DMS 273 treated with DMSO at 0.1 percent for 48 hours (cell line): ENCODE measurements at regions not wholly inside any gene's neighbourhood (a gene's known extent, or its start where the extent isn't known, plus 50 kb on each side); places are given as distances from the start of the nearest gene placed in this dataset.
"Not testable (repeated sequence)": the region's sequence is repeated elsewhere in the genome, so short reads cannot be mapped to it uniquely, and the experiment has no call there.

Source experiments
- DNase-seq: peaks from one replicate; lab custom pipeline; 2025; lab: John Stamatoyannopoulos, UW

DNA sequence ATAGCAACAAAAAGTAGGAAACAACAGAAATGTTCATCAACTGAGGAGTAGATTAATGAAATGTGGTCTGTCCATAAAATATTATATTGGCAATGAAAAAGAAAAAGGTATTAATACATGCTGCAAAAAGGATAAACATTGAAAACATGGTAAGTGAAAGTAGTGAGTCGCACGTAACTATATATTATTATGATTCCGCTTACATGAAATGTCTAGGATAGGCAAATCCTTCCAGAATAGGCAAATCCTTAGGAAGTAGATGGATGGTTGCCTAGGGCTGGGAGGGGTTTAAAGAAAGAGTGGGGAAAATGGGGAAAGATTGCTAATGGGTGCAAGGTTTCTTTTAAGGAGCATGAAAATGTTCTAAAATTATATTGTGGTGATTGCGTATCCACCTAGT, 198.1 kb upstream of the WSB1 start:
- DNase-seq = not testable (repeated sequence)

GRCh38 chr17:27099266-27099665, 194.6 kb upstream of the WSB1 start:
- DNase-seq = not testable (repeated sequence)

DNA sequence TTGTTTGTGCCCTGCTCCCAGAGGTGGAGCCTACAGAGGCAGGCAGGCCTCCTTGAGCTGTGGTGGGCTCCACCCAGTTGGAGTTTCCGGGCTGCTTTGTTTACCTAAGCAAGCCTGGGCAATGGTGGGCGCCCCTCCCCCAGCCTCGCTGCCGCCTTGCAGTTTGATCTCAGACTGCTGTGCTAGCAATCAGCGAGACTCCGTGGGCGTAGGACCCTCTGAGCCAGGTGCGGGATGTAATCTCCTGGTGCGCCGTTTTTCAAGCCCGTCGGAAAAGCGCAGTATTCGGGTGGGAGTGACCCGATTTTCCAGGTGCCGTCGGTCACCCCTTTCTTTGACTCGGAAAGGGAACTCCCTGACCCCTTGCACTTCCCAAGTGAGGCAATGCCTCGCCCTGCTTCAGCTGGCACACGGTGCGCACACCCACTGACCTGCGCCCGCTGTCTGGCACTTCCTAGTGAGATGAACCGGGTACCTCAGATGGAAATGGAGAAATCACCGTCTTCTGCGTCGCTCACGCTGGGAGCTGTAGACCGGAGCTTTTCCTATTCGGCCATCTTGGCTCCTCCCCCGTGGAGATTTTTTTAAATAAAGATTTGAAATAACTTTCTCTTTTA, 189.2 kb upstream of the WSB1 start:
- DNase-seq = not testable (repeated sequence)

DNA sequence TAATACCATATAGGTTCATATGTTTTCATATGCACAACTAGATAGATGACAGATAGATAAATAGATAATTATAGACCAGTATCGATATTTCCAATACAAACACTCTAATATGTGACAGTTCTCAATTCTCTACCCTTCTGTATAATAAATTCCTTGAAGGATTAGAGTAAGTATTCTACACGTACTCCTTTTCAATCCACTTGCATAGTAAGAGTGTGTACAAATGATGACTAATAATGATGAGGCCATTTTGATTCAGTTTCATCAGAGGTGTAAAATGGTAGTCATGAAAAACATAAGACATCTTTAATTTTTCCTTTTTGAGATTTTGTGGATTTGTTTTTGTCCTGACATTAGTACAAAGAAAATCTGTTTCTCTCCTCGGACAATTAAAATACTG, 188.3 kb upstream of the WSB1 start:
- DNase-seq = no peak

- no peak for DNase-seq
Measured at GRCh38 chr17:27106347-27106981, 187.4 kb upstream of the WSB1 start.

DNA sequence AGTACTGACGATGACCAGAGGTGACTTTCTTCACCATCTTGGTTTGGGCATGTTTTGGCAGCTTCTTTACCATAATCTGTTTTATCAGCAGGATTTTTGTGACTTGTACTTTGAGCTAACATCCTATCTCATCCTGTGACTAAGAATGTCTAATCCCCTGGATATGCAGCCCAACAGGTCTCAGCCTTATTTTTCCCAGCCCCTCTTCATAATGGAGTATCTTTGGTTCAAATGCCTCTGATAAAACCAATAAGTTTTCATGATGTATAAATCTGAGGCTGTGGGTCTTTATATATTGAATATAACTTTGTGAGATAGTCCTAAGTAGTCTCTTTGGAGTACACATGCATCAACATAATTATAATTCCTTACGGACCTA, 186.9 kb upstream of the WSB1 start:
- no peak for DNase-seq

GRCh38 chr17:27107386-27108328, 186.3 kb upstream of the WSB1 start:
- DNase-seq = not testable (repeated sequence)

- DNase-seq = no peak
Measured at GRCh38 chr17:27109346-27109745, 184.6 kb upstream of the WSB1 start.

DNA sequence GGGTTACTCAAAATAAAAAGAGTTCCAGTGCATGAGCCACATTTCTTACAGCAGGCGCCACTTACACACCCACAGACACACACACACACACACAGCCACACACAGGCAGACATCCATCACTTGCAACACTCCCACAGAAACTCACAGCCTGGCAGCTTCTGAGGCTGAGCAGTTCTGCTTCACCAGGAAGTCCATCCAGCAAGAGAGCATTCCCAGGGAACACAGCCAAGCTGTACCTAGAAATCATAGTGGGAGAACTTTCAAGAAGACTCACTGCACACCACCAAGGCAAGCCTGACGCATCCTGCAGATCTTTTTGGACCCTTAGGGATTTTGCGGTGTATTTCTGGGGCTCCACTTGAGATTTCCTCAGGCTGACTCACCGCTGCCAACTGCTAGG, 140.9 kb upstream of the WSB1 start:
- DNase-seq = no peak

- no peak for DNase-seq
Measured at GRCh38 chr17:27155866-27156265, 138.0 kb upstream of the WSB1 start.

DNA sequence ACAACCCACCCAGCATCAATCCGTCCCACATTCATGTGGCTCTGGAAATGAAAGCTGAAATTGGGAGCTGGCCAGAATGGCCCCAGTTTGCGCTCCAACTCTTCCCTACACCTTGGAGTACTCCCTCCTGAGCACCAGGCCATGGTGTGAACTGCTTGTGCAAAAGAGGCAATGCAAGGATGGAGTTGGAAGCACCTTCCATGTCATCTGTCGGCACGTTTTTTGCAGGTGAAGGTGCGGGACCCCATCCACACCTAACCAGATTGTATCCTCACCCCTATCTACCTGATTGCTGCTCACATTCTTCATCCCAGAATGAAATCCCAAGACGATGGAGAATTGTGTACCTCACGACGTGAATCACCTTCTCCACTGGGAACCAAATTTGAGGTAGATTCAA, 136.6 kb upstream of the WSB1 start:
- no peak for DNase-seq

DNA sequence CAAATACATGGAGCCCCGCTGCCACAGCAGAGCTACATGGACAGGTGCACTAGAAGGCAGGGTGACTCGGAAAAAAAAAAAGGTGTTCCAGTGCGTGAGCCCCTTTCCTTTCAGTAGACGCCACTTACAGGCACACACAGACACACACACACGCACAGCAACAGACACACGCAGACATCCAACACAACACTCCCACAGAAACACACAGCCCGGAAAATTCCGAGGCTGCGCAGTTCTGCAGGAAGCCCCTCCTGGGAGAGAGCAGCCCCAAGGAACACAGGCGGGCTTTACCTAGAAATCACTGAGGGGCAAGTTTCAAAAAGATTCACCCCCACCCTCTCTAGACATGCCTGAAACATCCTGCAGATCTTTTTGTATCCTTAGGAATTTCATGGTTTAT, 136.0 kb upstream of the WSB1 start:
- no peak for DNase-seq

DNA sequence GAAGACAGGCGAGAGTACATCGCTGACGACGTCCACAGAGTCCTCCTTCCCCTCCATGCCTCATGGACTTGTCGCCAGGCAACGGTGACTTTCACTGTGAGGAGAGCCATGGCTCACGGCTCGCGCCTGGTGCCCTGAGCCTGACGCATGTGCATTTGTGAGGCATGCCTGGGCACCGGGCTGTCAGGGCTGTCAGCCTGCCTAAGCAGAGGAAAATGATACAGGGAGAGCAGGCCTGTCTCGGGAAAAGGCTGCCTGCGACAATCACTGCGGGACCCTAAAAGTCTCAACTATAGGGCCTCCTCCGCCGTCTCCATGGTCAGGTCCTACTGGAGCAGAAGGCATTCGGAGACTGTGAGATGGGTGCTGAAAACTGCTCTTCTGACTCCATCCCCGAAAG, 135.5 kb upstream of the WSB1 start:
- DNase-seq = no peak

DNA sequence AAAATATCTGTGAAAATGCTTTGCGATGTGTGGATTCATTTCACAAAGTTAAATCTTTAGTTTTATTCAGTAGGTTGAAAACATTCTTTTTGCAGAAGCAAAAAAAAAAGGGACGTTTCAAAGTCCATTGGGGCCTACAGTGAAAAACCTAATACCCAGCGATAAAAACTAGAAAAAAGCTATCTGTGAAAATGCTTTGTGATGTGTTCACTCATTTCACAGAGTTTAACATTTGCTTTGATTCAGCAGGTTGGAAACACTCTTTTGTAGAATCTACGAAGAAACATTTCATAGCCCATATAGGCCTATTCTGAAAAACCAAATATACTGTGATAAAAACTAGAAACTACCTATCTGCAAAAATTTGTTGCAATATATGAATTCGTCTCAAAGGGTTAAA, 113.6 kb upstream of the WSB1 start:
- no peak for DNase-seq

DNA sequence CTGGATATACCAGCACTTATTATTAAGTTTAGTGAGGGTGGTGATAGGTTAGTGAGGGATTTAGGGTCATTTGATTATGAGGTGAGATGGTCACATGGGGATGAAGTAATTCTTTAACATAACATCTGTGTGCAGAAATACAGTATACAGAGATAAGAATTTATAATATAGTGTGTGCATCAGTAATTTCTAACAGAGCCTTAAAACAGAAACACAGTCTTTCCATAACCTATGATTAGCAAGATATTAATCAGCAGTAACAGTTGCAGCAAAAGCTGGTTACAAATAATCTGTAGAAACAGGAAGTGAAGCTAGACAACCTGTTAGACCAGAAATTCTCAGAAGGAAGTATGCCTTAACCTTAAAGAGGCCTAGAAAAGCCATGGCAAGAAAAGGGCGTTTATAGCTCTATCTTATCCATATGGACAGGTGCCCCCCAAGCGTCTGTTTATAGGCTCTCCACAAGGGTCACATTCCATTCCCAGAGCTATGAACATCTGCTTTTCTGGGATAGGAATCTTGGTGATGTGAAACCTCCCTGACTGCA, 112.5 kb upstream of the WSB1 start:
- DNase-seq = not testable (repeated sequence)

GRCh38 chr17:27181935-27182334, 112.0 kb upstream of the WSB1 start:
- DNase-seq = no peak

GRCh38 chr17:27197505-27197904, 96.4 kb upstream of the WSB1 start:
- not testable (repeated sequence) for DNase-seq

- DNase-seq = no peak
Measured at GRCh38 chr17:27199948-27200347, 94.0 kb upstream of the WSB1 start.

- DNase-seq = no peak
Measured at GRCh38 chr17:27200476-27200875, 93.4 kb upstream of the WSB1 start.

- DNase-seq = no peak
Measured at GRCh38 chr17:27203241-27203640, 90.7 kb upstream of the WSB1 start.

DNA sequence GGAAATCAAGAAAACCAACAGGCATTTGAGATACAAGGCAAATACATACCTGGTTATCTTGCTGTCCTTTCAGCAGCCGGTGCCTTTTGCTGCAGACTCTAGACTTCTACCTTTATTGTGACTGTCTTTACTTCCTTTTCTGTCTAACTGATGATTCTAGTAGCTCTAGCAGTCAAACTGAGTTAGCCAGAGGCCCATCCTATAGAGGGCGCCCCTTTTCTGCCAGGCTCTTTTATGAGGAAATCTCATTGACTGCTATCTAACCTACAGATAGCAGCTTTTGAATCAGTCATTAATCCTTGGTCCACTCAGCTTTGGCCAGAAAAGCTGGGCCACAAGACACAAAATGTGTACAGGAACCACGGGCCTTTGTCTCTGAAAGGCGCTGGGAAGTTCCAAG, 87.5 kb upstream of the WSB1 start:
- DNase-seq = no peak

- DNase-seq = no peak
Measured at GRCh38 chr17:27207073-27207513, 86.8 kb upstream of the WSB1 start.

DNA sequence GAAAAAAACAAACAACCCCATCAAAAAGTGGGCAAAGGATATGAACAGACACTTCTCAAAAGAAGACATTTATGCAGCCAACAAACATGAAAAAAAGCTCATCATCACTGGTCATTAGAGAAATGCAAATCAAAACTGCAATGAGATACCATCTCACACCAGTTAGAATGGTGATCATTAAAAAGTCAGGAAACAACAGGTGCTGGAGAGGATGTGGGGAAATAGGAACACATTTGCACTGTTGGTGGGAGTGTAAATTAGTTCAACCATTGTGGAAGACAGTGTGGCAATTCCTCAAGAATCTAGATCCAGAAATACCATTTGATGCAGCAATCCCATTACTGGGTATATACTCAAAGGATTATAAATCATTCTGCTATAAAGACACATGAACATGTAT, 85.5 kb upstream of the WSB1 start:
- not testable (repeated sequence) for DNase-seq
